ENCODE measurements at regions not wholly inside any gene's neighbourhood (a gene's known extent, or its start where the extent isn't known, plus 50 kb on each side); places are given as distances from the start of the nearest gene placed in this dataset.

- Mint-ChIP-seq H3K36me3 (ENCODE audit: insufficient read depth, unreplicated experiment) (no peaks in the 10 kb centered on the region), H3K4me1 (ENCODE audit: low read depth, unreplicated experiment) (no peaks in the 10 kb centered on the region), H3K4me3 (ENCODE audit: low read depth, unreplicated experiment) (no peak overlapping the region), H3K9me3 (ENCODE audit: low read depth, unreplicated experiment) (no peaks in the 10 kb centered on the region), H3K27ac (ENCODE audit: unreplicated experiment) (no peak overlapping the region), H3K27me3 (ENCODE audit: unreplicated experiment) (no peaks in the 10 kb centered on the region)
- TF ChIP-seq CTCF (IDR thresholded peaks at IDR 0.05; ENCODE audit: unreplicated experiment), result no peak
- CTCF ChIA-PET, result no interaction called here
- no TSS peak for BruUV-seq (replicated peaks)
- intact Hi-C loops (cut with micrococcal nuclease; ENCODE audit: unreplicated experiment), result no loop called here
- DNase-seq, result no peak
Measured at GRCh38 chr6:15074806-15075205, 171.1 kb upstream of the JARID2 start.

GRCh38 chr6:15076565-15076964 lies 169.3 kb upstream of the JARID2 start:
- intact Hi-C loops (cut with micrococcal nuclease; ENCODE audit: unreplicated experiment), result no loop called here
- no peak for TF ChIP-seq CTCF (IDR thresholded peaks at IDR 0.05; ENCODE audit: unreplicated experiment)
- Mint-ChIP-seq H3K36me3 (ENCODE audit: insufficient read depth, unreplicated experiment) (no peaks in the 10 kb centered on the region), H3K4me1 (ENCODE audit: low read depth, unreplicated experiment) (no peaks in the 10 kb centered on the region), H3K27me3 (ENCODE audit: unreplicated experiment) (no peaks in the 10 kb centered on the region), H3K4me3 (ENCODE audit: low read depth, unreplicated experiment) (no peak overlapping the region), H3K27ac (ENCODE audit: unreplicated experiment) (no peak overlapping the region), H3K9me3 (ENCODE audit: low read depth, unreplicated experiment) (no peaks in the 10 kb centered on the region)
- BruUV-seq (replicated peaks), result no TSS peak
- no peak for DNase-seq
- CTCF ChIA-PET, result no interaction called here

GRCh38 chr6:15077006-15077405 lies 168.9 kb upstream of the JARID2 start:
- CTCF ChIA-PET, result no interaction called here
- H3K27ac Mint-ChIP-seq (ENCODE audit: unreplicated experiment), result no peak overlapping the region

GRCh38 chr6:15077961-15078360 lies 167.9 kb upstream of the JARID2 start:
- intact Hi-C loops (cut with micrococcal nuclease; ENCODE audit: unreplicated experiment), result no loop called here
- no TSS peak for BruUV-seq (replicated peaks)

More at GRCh38 chr6:15077006-15077405, 168.9 kb upstream of the JARID2 start:
- H3K27me3 Mint-ChIP-seq (ENCODE audit: unreplicated experiment), result no peaks in the 10 kb centered on the region
- intact Hi-C loops (cut with micrococcal nuclease; ENCODE audit: unreplicated experiment), result no loop called here
- no peaks in the 10 kb centered on the region for H3K36me3 Mint-ChIP-seq (ENCODE audit: insufficient read depth, unreplicated experiment)
- DNase-seq, result no peak
- no peaks in the 10 kb centered on the region for H3K4me1 Mint-ChIP-seq (ENCODE audit: low read depth, unreplicated experiment)
- BruUV-seq (replicated peaks), result no TSS peak
- no peak overlapping the region for H3K4me3 Mint-ChIP-seq (ENCODE audit: low read depth, unreplicated experiment)
- no peak for TF ChIP-seq CTCF (IDR thresholded peaks at IDR 0.05; ENCODE audit: unreplicated experiment)
- H3K9me3 Mint-ChIP-seq (ENCODE audit: low read depth, unreplicated experiment), result no peaks in the 10 kb centered on the region

More at GRCh38 chr6:15077961-15078360, 167.9 kb upstream of the JARID2 start:
- H3K36me3 Mint-ChIP-seq (ENCODE audit: insufficient read depth, unreplicated experiment), result no peaks in the 10 kb centered on the region
- H3K4me3 Mint-ChIP-seq (ENCODE audit: low read depth, unreplicated experiment), result no peak overlapping the region
- no peak for TF ChIP-seq CTCF (IDR thresholded peaks at IDR 0.05; ENCODE audit: unreplicated experiment)
- no peak for DNase-seq
- no peaks in the 10 kb centered on the region for H3K4me1 Mint-ChIP-seq (ENCODE audit: low read depth, unreplicated experiment)
- H3K27ac Mint-ChIP-seq (ENCODE audit: unreplicated experiment), result no peak overlapping the region
- CTCF ChIA-PET, result no interaction called here
- no peaks in the 10 kb centered on the region for H3K9me3 Mint-ChIP-seq (ENCODE audit: low read depth, unreplicated experiment)
- H3K27me3 Mint-ChIP-seq (ENCODE audit: unreplicated experiment), result no peaks in the 10 kb centered on the region
